ENCODE measurements at regions not wholly inside any gene's neighbourhood (a gene's known extent, or its start where the extent isn't known, plus 50 kb on each side); places are given as distances from the start of the nearest gene placed in this dataset.

DNA sequence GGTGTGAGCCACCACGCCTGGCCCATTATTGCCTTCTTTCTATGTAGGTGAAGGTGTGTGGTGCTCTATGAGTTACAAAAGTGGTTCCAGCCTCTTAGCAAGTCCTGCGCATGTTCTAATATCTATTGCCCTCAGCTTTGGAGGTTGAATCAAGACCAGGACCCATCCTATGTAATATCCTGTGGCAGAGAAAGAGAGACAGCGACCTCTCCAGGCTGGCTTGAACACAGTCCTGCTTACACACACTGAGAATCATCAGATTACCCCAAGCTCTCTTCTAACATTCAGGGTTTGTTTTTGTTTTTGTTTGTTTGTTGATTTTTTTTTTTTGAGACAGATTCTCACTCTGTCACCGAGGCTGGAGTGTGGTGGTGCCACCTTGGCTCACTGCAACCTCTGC lies 94.7 kb upstream of the OSMR start:
- ATAC-seq (ENCODE audit: low FRiP score), result no peak
- no peak for DNase-seq (ENCODE audit: low spot score)
- TF ChIP-seq, protein P1, sequence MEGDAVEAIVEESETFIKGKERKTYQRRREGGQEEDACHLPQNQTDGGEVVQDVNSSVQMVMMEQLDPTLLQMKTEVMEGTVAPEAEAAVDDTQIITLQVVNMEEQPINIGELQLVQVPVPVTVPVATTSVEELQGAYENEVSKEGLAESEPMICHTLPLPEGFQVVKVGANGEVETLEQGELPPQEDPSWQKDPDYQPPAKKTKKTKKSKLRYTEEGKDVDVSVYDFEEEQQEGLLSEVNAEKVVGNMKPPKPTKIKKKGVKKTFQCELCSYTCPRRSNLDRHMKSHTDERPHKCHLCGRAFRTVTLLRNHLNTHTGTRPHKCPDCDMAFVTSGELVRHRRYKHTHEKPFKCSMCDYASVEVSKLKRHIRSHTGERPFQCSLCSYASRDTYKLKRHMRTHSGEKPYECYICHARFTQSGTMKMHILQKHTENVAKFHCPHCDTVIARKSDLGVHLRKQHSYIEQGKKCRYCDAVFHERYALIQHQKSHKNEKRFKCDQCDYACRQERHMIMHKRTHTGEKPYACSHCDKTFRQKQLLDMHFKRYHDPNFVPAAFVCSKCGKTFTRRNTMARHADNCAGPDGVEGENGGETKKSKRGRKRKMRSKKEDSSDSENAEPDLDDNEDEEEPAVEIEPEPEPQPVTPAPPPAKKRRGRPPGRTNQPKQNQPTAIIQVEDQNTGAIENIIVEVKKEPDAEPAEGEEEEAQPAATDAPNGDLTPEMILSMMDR (IDR thresholded peaks at IDR 0.05), result no peak

DNA sequence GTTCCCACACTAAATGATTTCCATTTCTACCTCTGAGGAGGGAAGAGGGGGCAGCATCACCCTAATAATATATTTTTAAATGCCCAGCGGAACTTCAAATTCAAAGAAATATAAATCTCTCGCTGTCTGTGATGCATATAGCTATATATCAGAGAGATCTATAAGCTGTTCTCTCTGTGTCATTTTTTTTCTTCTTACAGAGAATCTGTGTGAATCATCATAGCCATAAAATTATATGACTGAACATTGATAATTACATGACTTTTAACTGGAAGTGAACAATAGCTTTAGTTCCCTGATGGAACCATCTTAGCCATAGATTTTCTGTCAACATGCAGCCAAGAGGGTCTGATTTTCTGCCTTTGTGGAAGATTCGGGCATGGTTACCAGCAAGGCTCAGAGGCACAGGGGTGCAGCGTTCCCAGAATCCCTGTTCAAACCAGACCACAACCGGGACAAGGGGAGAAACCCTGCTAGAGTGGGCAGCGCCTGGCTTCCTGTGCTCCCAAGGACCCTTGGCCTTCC lies 93.7 kb upstream of the OSMR start:
- no peak for ATAC-seq (ENCODE audit: low FRiP score)
- no peak for DNase-seq (ENCODE audit: low spot score)
- TF ChIP-seq, protein P1 (IDR thresholded peaks at IDR 0.05), result no peak

DNA sequence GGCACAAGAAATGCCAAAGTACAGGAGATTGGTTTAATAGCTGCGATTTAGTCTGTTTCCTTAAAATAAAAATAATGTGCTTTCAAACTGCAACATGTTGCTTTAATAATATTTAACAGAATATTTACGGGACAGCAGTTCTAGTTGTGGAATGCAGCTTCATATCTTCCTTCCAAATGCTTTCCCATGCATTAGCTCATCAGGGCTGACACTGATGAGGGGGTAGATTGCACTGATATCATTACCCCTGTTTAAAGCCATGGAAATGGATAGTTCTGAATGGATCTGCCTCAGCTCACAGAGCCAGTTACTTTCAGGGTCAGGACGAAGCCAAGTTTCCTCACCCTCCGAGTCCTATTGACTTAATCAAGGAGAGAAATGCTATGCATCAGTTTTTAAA lies 93.2 kb upstream of the OSMR start:
- no peak for DNase-seq (ENCODE audit: low spot score)
- ATAC-seq (ENCODE audit: low FRiP score), result no peak

DNA sequence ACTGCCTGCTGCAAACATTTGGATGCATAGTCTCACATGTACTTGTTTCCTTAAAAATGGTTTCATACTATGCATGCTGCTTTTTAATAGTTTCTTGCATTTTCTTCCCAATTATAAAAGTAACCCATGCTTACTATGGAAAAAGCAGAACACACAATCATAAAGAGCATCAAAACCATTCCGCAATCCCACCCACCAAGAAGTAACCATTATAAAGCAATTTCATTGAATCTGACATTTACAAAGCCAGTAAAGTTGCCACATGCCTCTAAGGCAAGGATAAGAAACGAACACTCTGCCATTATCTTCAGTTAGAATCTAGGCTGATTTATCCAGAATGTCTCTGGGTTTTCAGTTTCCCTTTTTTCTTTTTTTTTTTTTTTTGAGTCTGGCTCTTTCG lies 92.7 kb upstream of the OSMR start:
- ATAC-seq (ENCODE audit: low FRiP score) (no peak), DNase-seq (ENCODE audit: low spot score) (no peak)
- TF ChIP-seq, protein P1 (IDR thresholded peaks at IDR 0.05), result no peak

More for the DNA sequence above, 93.2 kb upstream of the OSMR start:
- TF ChIP-seq, protein P1 (IDR thresholded peaks at IDR 0.05), result no peak

DNA sequence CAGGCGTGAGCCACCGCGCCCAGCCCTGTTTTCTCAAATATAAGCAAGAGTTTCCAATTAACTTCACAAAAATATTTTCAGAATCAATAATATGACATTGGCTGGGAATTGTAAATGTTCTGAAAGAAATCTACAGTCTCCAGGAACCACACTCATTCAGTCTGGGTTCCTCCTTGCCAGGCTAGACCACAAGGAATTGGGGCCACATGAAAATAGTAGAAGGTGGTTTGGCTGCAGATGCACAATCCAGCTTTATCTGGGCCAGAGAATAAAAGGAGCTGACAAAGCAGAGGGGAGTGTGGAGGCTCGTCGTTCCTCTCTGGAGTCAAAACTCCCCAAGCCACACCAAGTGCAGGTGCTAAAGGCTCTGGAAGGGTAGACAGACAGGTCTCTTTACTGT lies 92.0 kb upstream of the OSMR start:
- no peak for ATAC-seq (ENCODE audit: low FRiP score)
- DNase-seq (ENCODE audit: low spot score), result no peak
- TF ChIP-seq, protein P1 (IDR thresholded peaks at IDR 0.05), result no peak

DNA sequence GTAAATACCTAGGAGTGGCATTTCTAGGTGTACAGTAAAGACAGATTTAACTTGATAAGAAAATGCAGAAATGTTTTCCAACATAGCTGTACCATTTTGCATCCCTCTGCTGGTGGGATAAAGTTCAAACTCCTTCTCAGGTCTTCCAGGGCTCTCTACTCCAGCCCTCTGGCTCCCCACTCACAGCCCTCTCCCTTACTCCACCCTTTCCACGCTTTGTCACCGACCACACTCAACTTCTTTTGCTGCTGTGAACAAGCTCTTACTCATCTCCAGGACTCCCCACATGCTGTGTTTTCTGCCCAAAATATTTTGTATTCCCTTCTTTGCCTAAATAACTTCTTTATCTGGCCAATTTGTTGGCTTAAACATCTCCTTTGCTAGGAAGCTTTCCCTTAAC lies 90.6 kb upstream of the OSMR start:
- DNase-seq (ENCODE audit: low spot score) (no peak), ATAC-seq (ENCODE audit: low FRiP score) (peak; percentile 47)
- TF ChIP-seq, protein P1 (IDR thresholded peaks at IDR 0.05), result no peak

DNA sequence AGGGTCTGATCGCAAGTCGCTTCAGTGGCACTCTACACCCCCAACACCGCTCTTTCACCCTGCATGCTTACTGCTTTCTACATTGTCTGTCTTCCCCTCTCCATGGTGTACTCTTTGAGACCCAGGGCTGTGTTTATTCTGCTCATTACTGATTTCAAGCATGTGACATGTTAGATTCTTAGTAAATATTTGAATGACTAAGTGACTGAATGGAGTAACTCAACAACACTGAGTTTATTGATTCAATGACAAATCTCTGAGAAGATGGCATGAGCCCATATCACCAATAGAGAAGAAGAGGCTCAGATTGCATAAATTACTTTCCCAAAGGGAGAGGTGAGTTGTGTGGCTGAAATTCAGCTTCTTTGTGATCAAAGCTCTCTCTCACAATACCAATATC lies 89.7 kb upstream of the OSMR start:
- no peak for ATAC-seq (ENCODE audit: low FRiP score)
- no peak for DNase-seq (ENCODE audit: low spot score)
- TF ChIP-seq, protein P1 (IDR thresholded peaks at IDR 0.05), result no peak
